ENCODE measurements at regions not wholly inside any gene's neighbourhood (a gene's known extent, or its start where the extent isn't known, plus 50 kb on each side); places are given as distances from the start of the nearest gene placed in this dataset.
A peak's percentile ranks its signal among the peaks of the same experiment; 100 is the strongest.

DNA sequence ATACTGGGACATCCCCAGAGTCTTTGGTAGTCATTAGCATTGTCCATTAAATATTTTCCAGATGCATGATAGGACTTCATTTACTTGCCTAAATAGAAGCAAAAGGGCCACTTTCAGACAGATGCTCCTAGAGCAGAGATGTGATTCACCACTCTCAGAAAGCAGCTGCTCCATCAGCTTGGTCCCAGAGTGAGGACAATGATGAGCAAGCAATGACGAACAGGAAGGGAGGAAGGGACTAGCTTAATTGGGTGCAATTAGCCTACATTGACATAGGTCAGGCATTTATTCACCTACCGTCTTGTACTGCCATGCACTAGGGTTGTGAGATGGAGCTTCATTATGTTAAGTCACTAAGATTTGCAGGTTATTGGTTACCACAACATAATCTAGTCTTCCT lies 85.1 kb upstream of the PLXNA2 start:
- no peak overlapping the region for H3K4me3 ChIP-seq
- H3K4me1 ChIP-seq = no peaks in the 10 kb centered on the region
- no peak overlapping the region for H3K27ac ChIP-seq
- H3K36me3 ChIP-seq = no peaks in the 10 kb centered on the region
- intact Hi-C loops (cut with DNase I) = no loop called here
- ATAC-seq (no peak), DNase-seq (no peak)
- no peaks in the 10 kb centered on the region for H3K27me3 ChIP-seq (ENCODE audit: low read depth)
- TF ChIP-seq, protein P1, sequence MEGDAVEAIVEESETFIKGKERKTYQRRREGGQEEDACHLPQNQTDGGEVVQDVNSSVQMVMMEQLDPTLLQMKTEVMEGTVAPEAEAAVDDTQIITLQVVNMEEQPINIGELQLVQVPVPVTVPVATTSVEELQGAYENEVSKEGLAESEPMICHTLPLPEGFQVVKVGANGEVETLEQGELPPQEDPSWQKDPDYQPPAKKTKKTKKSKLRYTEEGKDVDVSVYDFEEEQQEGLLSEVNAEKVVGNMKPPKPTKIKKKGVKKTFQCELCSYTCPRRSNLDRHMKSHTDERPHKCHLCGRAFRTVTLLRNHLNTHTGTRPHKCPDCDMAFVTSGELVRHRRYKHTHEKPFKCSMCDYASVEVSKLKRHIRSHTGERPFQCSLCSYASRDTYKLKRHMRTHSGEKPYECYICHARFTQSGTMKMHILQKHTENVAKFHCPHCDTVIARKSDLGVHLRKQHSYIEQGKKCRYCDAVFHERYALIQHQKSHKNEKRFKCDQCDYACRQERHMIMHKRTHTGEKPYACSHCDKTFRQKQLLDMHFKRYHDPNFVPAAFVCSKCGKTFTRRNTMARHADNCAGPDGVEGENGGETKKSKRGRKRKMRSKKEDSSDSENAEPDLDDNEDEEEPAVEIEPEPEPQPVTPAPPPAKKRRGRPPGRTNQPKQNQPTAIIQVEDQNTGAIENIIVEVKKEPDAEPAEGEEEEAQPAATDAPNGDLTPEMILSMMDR (IDR thresholded peaks at IDR 0.05) = no peak
- H3K9me3 ChIP-seq = no peaks in the 10 kb centered on the region

DNA sequence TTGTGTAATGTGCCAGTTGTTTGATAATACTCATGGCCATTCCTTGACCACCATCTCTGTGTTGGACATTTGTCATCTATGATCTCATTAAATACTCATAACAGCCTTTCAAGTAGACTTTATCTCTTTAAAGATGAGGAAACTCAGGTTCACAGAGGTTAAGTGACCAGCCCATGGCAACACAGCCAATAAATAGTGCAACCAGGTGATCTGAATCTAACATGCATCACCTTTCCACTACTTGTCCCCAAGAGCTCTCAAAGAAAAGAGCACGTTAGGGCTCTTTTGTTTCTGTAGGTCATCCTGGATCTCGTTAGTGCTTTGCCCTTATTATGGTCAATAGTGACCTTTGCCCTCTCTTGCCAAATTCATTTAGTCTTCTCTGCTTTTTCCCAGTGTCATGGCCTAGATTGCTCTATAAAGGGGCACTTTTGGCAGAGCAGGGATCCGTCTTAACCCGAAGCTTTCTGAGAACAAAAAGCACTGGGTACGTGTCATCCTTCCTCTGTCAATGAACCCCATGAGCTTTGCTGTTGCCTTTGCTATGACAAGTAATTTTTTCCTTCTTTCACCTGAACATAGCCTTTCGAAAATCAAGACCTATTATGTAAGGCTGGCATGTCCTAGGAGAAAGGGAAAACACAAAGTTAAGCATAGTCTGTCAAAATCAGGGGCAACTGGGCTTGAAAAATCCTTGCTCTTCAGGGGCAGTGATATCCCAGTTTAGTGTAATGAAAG lies 88.0 kb upstream of the PLXNA2 start:
- intact Hi-C loops (cut with DNase I) = no loop called here
- TF ChIP-seq, protein P1 (IDR thresholded peaks at IDR 0.05) = no peak
- Histone ChIP-seq H3K36me3 (no peaks in the 10 kb centered on the region), H3K4me3 (no peak overlapping the region), H3K27me3 (ENCODE audit: low read depth) (no peaks in the 10 kb centered on the region), H3K27ac (no peak overlapping the region), H3K4me1 (no peaks in the 10 kb centered on the region), H3K9me3 (no peaks in the 10 kb centered on the region)
- DNase-seq (no peak), ATAC-seq (peak; percentile 40 to 51)

DNA sequence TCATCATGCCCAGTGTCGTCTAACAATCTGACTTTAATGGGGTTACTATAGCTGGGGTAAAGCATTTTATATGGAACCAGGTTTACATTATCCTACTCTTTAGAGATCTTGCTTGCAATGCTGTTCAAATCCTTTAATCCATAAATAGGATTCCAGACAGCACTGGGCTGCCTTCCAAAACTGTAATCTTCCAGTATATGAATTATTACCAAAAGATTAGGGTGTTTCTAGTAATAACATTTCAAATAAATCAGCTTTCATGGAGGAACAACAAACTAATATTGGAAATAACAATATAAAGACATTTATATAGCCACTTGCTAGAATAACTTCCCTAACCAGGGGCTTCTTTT lies 88.6 kb upstream of the PLXNA2 start:
- intact Hi-C loops (cut with DNase I) = no loop called here
- H3K4me3 ChIP-seq = no peak overlapping the region
- H3K4me1 ChIP-seq = no peaks in the 10 kb centered on the region
- ATAC-seq (no peak), DNase-seq (no peak)
- no peaks in the 10 kb centered on the region for H3K36me3 ChIP-seq
- H3K27me3 ChIP-seq (ENCODE audit: low read depth) = no peaks in the 10 kb centered on the region
- H3K9me3 ChIP-seq = no peaks in the 10 kb centered on the region
- TF ChIP-seq, protein P1 (IDR thresholded peaks at IDR 0.05) = no peak
- no peak overlapping the region for H3K27ac ChIP-seq

DNA sequence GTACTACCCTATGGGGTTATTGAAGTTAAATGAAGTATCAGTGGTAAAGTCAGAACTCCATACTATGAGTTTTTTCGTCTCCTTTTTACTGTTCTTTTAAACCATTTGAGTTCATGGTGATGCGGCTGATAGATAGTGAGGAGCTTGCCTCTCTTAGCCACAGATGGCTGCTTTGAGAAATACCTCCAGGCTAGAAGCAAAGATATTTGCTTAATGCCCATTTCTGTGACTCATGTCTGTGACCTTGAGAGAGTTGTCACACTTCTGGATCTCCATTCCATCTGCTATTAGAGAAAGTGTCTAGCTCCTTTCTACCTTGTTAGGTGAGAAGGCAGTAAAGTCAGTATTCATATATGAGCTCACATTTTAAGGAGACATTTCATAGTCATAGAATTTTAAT lies 89.5 kb upstream of the PLXNA2 start:
- TF ChIP-seq, protein P1 (IDR thresholded peaks at IDR 0.05) = no peak
- ATAC-seq (no peak), DNase-seq (no peak)
- Histone ChIP-seq H3K27ac (no peak overlapping the region), H3K4me3 (no peak overlapping the region), H3K9me3 (no peaks in the 10 kb centered on the region), H3K27me3 (ENCODE audit: low read depth) (no peaks in the 10 kb centered on the region), H3K4me1 (no peaks in the 10 kb centered on the region), H3K36me3 (no peaks in the 10 kb centered on the region)
- intact Hi-C loops (cut with DNase I) = no loop called here

DNA sequence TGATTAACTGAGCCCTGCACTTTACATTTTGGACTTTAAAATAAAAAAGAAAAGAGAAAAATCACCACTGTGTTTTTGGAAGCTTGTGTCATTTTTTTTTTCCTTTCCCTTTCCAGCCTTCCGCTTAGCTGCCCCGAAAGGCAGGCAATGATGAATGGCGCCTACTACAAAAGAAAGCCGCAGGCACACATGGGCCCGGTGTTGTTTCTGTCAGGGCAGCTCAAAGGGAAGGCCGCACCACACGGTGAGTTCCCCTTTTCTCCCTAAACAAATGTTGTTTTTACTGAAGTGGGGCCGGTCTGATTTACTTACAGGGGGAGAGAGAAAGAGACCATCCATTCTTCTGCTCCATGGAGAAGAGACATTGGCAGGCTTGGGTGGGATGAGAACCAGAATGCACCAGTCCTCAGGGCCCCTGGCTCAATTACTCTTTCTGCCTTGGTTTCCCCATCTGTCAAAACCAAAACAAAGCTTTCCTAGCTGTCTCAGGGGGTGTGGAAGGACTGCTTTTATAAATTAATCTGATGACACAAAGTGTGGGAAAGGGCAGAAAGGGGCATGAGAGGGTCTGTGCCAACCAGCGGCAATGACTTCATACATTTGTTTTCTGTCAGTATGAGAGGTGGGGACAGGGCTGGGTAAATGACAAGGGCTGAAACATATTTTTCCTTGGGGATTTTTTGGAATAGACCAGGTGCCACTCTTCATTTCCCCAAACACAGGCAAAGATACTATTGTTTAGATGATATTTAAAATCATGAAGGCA lies 91.4 kb upstream of the PLXNA2 start:
- no peaks in the 10 kb centered on the region for H3K36me3 ChIP-seq
- H3K9me3 ChIP-seq = no peaks in the 10 kb centered on the region
- intact Hi-C loops (cut with DNase I) = no loop called here
- TF ChIP-seq, protein P1 (IDR thresholded peaks at IDR 0.05) = no peak
- H3K4me3 ChIP-seq = no peak overlapping the region
- no peaks in the 10 kb centered on the region for H3K4me1 ChIP-seq
- H3K27me3 ChIP-seq (ENCODE audit: low read depth) = peaks cover 4% of the 10 kb centered on the region
- no peak for DNase-seq
- no peak overlapping the region for H3K27ac ChIP-seq
- no peak for ATAC-seq

Measured in lower lobe of right lung (tissue), 2 donors.